ENCODE measurements at regions not wholly inside any gene's neighbourhood (a gene's known extent, or its start where the extent isn't known, plus 50 kb on each side); places are given as distances from the start of the nearest gene placed in this dataset.

GRCh38 chr11:95478003-95478402 is 247.0 kb upstream of the SESN3 start (continued):
- TF ChIP-seq, protein P1, sequence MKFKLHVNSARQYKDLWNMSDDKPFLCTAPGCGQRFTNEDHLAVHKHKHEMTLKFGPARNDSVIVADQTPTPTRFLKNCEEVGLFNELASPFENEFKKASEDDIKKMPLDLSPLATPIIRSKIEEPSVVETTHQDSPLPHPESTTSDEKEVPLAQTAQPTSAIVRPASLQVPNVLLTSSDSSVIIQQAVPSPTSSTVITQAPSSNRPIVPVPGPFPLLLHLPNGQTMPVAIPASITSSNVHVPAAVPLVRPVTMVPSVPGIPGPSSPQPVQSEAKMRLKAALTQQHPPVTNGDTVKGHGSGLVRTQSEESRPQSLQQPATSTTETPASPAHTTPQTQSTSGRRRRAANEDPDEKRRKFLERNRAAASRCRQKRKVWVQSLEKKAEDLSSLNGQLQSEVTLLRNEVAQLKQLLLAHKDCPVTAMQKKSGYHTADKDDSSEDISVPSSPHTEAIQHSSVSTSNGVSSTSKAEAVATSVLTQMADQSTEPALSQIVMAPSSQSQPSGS (IDR thresholded peaks at IDR 0.05; ENCODE audit: low read length), result no peak
